Parathyroid adenoma (tissue), 2 donors: ENCODE measurements at regions not wholly inside any gene's neighbourhood (a gene's known extent, or its start where the extent isn't known, plus 50 kb on each side); places are given as distances from the start of the nearest gene placed in this dataset.

Experiments used
- H2AFZ ChIP-seq: fragments of 300-600 bp; sonication (generic); one replicate; pipeline ENCODE4 v1.7.0; 2017; ENCODE audit warnings: antibody characterized with exemption, mild to moderate bottlenecking
- H3K27ac ChIP-seq: fragments of 300-600 bp; sonication (generic); one replicate; pipeline ENCODE4 v1.7.0; 2017
- H3K27me3 ChIP-seq: fragments of 300-600 bp; sonication (generic); one replicate; pipeline ENCODE4 v1.7.0; 2017; ENCODE audit warnings: low read length; ENCODE audit not compliant: control insufficient read depth, insufficient read depth
- H3K36me3 ChIP-seq: fragments of 300-600 bp; sonication (generic); one replicate; pipeline ENCODE4 v1.7.0; 2017; ENCODE audit warnings: low read length; ENCODE audit not compliant: control insufficient read depth, insufficient read depth
- H3K4me1 ChIP-seq: fragments of 300-600 bp; sonication (generic); one replicate; pipeline ENCODE4 v1.7.0; 2017; ENCODE audit warnings: control low read depth
- H3K4me2 ChIP-seq: fragments of 300-600 bp; sonication (generic); one replicate; pipeline ENCODE4 v1.7.0; 2017; ENCODE audit warnings: low read length
- H3K4me3 ChIP-seq: fragments of 300-600 bp; sonication (generic); one replicate; pipeline ENCODE4 v1.7.0; 2017; ENCODE audit warnings: low read depth, low read length
- H3K79me2 ChIP-seq: fragments of 300-600 bp; sonication (generic); one replicate; pipeline ENCODE4 v1.7.0; 2017; ENCODE audit warnings: control low read depth
- H3K9ac ChIP-seq: fragments of 300-600 bp; sonication (generic); one replicate; pipeline ENCODE4 v1.7.0; 2017; ENCODE audit warnings: mild to moderate bottlenecking
- H3K9me3 ChIP-seq: fragments of 300-600 bp; sonication (generic); one replicate; pipeline ENCODE4 v1.7.0; 2017; ENCODE audit warnings: low read length; ENCODE audit not compliant: control insufficient read depth
- TF ChIP-seq, protein P1 (sequence below): fragments of 300-600 bp; sonication (generic); IDR thresholded peaks from one replicate; pipeline ENCODE4 v1.7.0; 2017; ENCODE audit warnings: antibody characterized with exemption, mild to moderate bottlenecking
- donor health status: primary hyperparathyroidism.

DNA sequence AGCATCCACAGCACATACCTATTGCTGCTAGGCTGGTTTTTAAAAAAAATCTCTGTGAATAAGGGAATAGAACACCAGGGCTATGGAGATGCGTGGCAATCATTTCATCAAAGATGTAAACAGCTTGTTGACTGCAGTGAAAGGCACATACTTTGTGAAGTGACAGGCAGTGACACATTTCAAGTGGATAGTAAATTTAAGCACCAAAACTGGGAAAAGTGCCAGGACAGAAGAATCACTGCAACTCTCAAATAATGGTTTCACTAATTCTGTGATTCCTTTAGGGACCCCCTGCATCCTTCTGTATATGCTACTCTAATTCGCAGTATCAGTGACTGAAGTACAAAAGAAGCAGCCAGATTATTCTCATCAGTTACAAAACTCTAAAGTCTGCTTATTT, 145.2 kb upstream of the KLF14 start:
- Histone ChIP-seq H3K9me3 (no peaks in the 10 kb centered on the region), H3K4me3 (no peak overlapping the region), H3K27ac (no peak overlapping the region), H3K4me2 (no peak overlapping the region), H3K27me3 (no peaks in the 10 kb centered on the region), H3K36me3 (no peaks in the 10 kb centered on the region), H2AFZ (no peak overlapping the region), H3K9ac (no peak overlapping the region), H3K4me1 (peaks cover 5% of the 10 kb centered on the region), H3K79me2 (no peaks in the 10 kb centered on the region)
- TF ChIP-seq, protein P1, sequence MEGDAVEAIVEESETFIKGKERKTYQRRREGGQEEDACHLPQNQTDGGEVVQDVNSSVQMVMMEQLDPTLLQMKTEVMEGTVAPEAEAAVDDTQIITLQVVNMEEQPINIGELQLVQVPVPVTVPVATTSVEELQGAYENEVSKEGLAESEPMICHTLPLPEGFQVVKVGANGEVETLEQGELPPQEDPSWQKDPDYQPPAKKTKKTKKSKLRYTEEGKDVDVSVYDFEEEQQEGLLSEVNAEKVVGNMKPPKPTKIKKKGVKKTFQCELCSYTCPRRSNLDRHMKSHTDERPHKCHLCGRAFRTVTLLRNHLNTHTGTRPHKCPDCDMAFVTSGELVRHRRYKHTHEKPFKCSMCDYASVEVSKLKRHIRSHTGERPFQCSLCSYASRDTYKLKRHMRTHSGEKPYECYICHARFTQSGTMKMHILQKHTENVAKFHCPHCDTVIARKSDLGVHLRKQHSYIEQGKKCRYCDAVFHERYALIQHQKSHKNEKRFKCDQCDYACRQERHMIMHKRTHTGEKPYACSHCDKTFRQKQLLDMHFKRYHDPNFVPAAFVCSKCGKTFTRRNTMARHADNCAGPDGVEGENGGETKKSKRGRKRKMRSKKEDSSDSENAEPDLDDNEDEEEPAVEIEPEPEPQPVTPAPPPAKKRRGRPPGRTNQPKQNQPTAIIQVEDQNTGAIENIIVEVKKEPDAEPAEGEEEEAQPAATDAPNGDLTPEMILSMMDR = no peak

DNA sequence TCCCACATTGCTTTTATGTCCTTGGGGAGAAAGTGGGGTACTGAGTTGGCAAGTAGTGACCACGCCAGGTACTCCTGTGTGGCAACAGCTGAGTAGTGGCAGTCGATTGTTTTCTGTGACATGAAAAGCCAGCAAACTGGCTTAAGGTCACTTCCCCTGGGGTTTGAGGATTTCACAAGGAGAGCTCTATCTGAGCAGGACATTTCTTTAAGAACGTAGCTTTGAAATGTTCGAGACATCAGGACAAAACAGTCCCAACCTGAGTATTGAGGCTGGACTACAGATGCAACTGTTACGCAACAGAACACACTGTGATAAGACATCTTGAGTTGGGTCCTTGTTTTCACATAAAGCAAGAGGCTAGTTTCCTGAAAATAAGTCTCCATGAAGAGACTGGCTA, 146.7 kb upstream of the KLF14 start:
- Histone ChIP-seq H2AFZ (no peak overlapping the region), H3K36me3 (no peaks in the 10 kb centered on the region), H3K27ac (no peak overlapping the region), H3K27me3 (no peaks in the 10 kb centered on the region), H3K9ac (no peak overlapping the region), H3K4me3 (no peak overlapping the region), H3K9me3 (no peaks in the 10 kb centered on the region), H3K4me1 (no peaks in the 10 kb centered on the region), H3K79me2 (no peaks in the 10 kb centered on the region), H3K4me2 (no peak overlapping the region)
- TF ChIP-seq, protein P1 = no peak

- Histone ChIP-seq H3K79me2 (no peaks in the 10 kb centered on the region), H3K9me3 (no peaks in the 10 kb centered on the region), H3K27ac (no peak overlapping the region), H3K36me3 (no peaks in the 10 kb centered on the region), H3K27me3 (no peaks in the 10 kb centered on the region), H3K4me2 (no peak overlapping the region), H3K4me1 (no peaks in the 10 kb centered on the region), H3K9ac (no peak overlapping the region), H2AFZ (no peak overlapping the region), H3K4me3 (no peak overlapping the region)
- TF ChIP-seq, protein P1 = no peak
Observed at GRCh38 chr7:130881091-130881798, 147.2 kb upstream of the KLF14 start.

DNA sequence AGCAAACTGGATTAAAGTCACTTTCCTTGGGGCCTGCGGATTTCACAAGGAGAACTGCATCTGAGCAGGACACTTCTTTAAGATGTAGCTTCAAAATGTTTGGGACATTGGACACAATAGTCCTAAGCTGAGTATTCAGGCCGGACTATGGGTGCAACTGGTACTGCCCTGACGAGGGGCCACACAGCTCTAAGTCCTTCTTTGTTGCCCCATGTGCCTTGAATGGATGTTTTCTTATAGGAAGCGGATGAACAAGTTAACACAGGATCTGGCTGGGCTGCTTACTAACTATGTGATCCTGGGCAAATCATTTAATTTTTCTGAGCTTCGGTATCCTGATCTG, 147.8 kb upstream of the KLF14 start:
- no peak overlapping the region for H3K4me3 ChIP-seq
- H3K9me3 ChIP-seq = no peaks in the 10 kb centered on the region
- no peaks in the 10 kb centered on the region for H3K36me3 ChIP-seq
- no peaks in the 10 kb centered on the region for H3K4me1 ChIP-seq
- no peaks in the 10 kb centered on the region for H3K27me3 ChIP-seq
- H3K4me2 ChIP-seq = no peak overlapping the region
- H3K27ac ChIP-seq = no peak overlapping the region
- no peak overlapping the region for H2AFZ ChIP-seq
- no peak overlapping the region for H3K9ac ChIP-seq
- TF ChIP-seq, protein P1 = no peak
- H3K79me2 ChIP-seq = no peaks in the 10 kb centered on the region

GRCh38 chr7:130882396-130882795, 148.4 kb upstream of the KLF14 start:
- Histone ChIP-seq H3K9me3 (no peaks in the 10 kb centered on the region), H3K4me2 (no peak overlapping the region), H2AFZ (no peak overlapping the region), H3K27ac (no peak overlapping the region), H3K4me3 (no peak overlapping the region), H3K9ac (no peak overlapping the region), H3K4me1 (no peaks in the 10 kb centered on the region), H3K27me3 (no peaks in the 10 kb centered on the region), H3K36me3 (no peaks in the 10 kb centered on the region), H3K79me2 (peaks cover under 1% of the 10 kb centered on the region)
- TF ChIP-seq, protein P1 = no peak
